ENCODE measurements at regions not wholly inside any gene's neighbourhood (a gene's known extent, or its start where the extent isn't known, plus 50 kb on each side); places are given as distances from the start of the nearest gene placed in this dataset.

GRCh38 chr7:47221826-47222225 is 360.1 kb downstream of the TNS3 start:
- no peak for DNase-seq (ENCODE audit: low spot score)

- no peak for DNase-seq (ENCODE audit: low spot score)
These were observed 363.3 kb downstream of the TNS3 start for GRCh38 chr7:47218378-47219176.

DNA sequence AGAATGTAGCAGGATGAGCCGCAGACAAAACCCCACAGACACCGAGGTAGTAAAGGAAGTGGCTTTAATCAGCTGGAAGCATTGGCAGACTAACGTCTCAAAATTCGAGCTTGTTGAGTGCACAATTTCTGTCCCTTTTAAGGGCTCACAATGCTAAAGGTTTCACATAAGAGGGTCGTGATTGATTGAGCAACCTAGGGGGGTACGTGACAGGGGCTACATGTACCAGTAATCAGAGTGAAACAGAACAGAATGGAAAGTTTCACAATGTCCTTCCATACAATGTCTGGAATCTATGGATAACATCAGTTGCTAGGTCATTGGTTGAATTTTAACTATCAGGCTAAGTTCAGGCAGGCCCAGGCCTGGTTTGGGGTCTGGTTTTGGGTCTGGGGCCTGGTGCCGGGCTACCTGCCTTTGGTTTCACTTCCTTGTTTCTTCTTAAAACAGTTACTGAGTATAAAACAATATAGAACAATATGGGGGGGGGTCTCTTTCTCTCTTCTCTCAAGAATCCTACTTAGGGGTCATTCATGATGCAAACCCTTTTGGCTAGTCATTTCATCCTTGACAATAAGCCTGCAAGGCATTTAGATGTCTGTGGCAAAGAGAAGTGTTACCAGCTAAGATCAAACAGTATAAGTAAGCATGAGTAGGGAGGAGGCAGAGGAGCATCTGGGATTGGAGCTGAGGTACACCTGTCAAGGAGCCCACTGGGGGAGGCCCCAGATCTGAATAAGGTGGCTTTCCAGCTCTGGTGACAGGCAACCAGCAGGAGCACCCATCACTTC is 364.1 kb downstream of the TNS3 start:
- DNase-seq (ENCODE audit: low spot score), result no peak

- DNase-seq (ENCODE audit: low spot score), result no peak
These were observed 364.8 kb downstream of the TNS3 start for GRCh38 chr7:47217086-47217485.

GRCh38 chr7:47216439-47216838 is 365.5 kb downstream of the TNS3 start:
- no peak for DNase-seq (ENCODE audit: low spot score)

DNA sequence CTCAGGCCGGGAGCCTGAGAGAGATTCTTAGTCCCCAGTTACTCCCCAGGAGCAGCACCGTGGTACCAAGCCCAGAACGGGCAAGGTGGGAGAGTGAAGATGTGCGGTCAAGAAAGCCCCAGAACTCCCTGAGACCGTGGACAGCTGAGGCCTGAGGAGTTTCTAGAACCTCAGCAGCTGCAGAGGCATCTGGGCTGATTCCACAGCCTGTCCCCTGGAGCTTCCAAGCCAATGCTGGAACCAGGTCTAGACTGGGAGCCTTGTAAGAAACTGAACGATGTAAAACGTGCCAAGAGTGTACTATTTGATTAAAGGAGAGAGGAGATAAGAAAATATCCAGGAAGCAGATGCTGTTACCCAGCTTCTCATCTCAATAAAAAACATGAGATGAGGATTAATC is 366.3 kb downstream of the TNS3 start:
- DNase-seq (ENCODE audit: low spot score), result no peak

DNA sequence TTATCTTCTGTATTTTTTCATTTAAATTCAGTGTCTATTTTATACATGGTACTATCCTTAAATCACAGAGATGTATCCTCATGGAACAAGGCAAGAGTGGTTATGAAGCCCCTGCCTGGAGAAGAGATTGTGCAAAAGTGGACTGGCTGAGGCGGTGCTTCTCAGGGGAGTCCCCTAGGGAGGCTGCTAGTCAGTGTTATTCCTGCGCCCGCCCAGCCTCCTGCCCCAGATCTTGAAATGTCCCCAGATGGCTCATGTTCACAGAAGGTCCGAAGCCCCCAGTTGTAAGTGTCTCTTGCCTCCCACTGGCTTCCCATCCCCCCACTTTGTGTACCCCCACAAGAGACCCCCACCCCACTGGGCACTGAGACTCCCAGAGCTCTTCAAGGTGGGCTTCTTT is 366.9 kb downstream of the TNS3 start:
- DNase-seq (ENCODE audit: low spot score), result no peak

DNA sequence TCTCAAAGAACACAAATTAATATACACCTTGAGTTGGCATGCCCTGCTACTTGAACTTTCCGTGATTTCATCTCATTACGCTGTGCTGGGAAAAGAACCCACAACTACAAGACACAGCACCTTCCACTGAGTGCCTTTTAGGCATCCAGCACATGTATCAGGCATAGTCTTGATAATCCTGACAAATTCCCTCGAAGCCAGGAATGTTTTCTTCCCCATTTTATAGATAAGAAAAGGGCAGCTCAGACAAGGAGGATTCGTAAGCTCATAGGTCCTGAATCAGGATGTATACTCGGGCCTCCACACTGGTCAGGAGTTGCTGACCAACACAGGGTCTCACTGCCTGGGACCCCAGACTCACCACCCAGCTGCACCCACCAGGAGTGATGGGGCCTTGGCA is 368.6 kb downstream of the TNS3 start:
- no peak for DNase-seq (ENCODE audit: low spot score)

DNA sequence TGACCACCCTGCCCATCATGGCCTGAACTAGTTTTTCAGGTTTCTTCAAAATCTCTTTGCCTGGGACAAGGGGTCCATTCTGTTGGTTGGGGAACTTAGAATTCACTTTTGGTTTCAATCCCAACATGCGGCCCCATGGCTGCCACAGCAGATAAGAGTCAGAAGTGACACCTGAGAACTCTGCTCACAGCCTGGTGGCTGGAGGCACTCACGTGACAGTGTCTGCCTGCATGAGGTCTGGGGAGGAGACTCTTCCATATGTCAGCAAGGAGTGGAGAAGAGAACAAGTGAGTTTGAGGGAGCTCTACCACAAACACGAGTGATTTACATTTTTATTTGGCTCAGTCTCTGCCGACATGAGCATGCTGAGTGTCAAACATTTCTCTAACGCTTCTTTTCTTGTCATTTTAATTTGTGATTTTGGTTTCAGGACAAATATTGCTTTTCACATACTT is 370.4 kb downstream of the TNS3 start:
- no peak for DNase-seq (ENCODE audit: low spot score)

GRCh38 chr7:47210281-47210854 is 371.5 kb downstream of the TNS3 start:
- no peak for DNase-seq (ENCODE audit: low spot score)

DNA sequence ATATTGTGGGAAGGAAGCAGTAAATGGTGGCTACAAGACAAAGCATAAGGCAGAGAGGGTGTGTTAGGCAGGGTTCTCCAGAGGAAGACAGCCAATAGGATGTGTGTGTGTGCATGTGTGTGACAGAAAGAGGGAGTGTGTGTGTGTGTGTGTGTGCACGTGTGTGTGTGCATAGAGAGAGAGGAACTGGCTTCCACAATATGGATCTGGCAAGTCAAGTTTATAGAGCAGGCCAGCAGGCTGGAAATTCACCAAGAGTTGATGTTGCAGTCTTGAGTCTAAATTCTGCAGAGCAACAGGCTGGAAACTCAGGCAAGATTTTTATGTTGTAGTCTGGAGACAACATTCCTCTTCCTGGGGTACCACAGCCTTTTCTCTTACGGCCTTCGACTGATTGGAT is 374.0 kb downstream of the TNS3 start:
- DNase-seq (ENCODE audit: low spot score), result no peak

- no peak for DNase-seq (ENCODE audit: low spot score)
These were observed 377.2 kb downstream of the TNS3 start for GRCh38 chr7:47204709-47205108.

DNA sequence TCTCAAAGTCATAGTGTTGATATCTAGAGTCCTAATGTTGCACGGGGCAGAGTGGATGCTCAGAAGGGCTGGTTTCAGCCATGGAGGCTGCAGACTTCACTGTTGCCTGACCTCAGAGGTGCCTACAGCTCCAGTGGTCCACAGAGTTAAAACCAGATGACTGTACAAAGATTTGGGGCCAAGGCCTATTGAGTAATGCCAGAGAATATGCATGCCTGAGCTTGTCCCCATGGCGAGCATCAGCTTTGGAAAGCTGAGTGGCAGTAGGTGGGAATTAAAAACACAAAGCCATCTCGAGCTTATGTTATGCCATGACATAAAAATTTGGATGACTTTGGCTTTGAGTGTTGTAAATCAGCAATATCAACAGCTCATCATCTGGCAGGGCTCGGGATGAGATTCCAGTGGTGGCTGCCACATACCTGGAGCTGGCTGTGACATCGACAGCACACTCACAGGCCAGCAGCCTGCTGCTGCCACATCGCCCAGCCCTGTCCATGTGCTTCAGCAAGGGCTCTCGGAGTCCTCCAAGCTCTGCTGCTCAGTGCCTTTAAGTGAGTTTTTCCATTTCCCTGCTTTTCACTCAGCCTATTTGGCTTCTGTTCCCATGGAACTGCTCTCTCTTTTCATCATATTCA is 379.6 kb downstream of the TNS3 start:
- DNase-seq (ENCODE audit: low spot score), result no peak

GRCh38 chr7:47198159-47198558 is 383.8 kb downstream of the TNS3 start:
- DNase-seq (ENCODE audit: low spot score), result no peak

DNA sequence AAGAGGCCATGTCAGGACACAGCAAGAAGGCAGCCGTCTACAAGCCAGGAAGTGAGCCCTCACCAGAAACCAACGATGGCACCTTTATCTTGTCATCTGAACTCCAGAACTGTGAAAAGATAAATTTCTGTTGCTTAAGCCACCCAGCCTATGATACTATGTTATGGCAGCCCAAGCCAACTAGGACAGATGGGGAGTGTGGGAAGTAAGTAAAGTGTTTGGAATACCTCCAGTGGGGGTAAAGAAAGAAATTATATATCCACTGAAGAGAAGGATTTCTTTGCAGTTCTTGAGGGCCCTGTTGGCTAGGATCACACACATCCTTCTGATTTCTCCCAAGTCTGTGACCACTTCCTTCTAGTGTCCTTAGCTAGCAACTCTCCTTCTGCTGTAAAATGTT is 384.4 kb downstream of the TNS3 start:
- no peak for DNase-seq (ENCODE audit: low spot score)

GRCh38 chr7:47196737-47197136 is 385.2 kb downstream of the TNS3 start:
- no peak for DNase-seq (ENCODE audit: low spot score)

- DNase-seq (ENCODE audit: low spot score), result no peak
These were observed 385.7 kb downstream of the TNS3 start for GRCh38 chr7:47196106-47196645.

DNA sequence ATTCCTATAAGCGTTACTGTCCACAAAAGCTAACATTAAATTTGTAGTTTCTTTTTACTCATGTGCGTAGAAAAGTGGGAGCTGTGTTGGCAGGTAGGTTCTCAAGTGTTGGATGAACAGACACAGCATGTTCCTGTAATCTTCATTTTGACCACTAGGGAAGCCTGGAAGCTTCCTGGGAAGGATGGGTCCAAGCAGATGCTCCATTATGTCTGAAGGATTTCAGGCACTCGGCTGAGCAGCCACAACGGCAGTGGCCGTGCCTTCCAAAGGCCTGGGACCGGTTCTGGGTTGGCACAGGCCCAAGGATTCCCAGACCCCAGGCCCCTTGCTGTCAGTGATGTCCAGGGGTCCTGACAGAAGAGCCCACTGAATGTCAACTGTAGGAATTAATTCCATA is 386.3 kb downstream of the TNS3 start:
- no peak for DNase-seq (ENCODE audit: low spot score)

DNA sequence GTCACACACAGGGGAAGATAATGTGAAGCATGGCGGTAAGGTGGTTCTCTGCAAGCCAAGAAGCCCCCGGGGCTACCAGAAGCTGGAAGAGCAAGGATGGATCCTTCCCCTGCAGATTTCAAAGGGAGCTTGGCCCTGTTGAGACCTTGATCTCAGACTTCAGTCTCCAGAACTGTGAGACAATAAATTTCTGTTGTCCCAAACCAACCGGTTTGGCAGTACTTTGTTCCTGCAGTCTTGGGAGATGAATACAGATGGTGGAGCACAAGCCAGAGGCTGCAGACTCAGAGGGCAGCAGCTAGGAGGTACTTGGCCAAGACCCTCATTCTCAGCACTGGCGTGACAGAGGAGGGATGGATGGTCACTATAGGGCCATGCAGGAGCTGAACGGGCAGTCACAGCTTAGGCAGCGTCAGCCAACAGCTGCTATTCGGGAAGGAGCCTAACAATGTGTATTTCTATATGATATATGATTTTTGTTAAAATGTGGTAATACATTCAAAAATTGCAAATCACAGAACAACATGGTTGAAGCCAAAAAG is 387.3 kb downstream of the TNS3 start:
- DNase-seq (ENCODE audit: low spot score), result no peak

DNA sequence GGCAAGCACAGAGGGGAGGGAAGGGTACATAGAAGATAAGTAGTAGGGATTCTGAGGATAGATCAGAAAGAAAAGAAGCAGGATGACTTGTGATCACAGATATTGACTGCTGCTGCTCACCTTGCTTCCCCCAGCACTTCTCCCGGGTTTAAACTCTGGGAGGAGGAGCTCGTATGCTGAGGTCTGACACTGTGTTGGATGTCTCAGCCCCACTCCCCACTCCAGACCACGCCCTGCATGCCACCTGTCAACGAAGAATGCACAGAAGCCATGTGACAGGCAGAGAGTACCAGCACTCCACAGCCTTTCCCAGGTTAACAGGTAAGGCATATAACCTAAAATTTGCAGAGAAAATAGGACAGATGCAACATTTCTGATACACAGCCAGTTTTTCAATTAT is 388.9 kb downstream of the TNS3 start:
- no peak for DNase-seq (ENCODE audit: low spot score)

DNA sequence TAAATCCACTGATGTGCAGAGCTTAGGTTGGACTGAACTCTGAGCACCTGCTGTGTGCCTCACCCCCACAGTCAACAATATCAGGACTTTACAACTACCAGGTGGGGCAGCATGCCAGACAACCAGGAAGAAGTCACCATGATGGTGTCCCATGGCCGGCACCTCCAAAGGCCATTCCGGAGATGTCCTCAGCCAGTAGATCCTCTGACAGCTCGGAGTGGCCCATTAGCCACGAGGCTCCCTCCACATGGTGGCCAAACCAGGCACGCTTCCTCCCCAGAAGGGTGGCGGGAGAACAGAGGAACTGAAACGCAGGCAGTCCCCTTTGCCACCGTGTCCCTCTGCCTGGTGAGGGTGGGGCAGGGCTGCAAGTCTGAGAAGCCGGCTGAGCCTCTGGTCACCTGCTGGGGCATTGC is 390.0 kb downstream of the TNS3 start:
- DNase-seq (ENCODE audit: low spot score), result no peak

GRCh38 chr7:47191316-47191715 is 390.6 kb downstream of the TNS3 start:
- no peak for DNase-seq (ENCODE audit: low spot score)
